KMS-11 (cell line): ENCODE measurements at regions not wholly inside any gene's neighbourhood (a gene's known extent, or its start where the extent isn't known, plus 50 kb on each side); places are given as distances from the start of the nearest gene placed in this dataset.

Experiments
- H2AFZ ChIP-seq: fragments of 200-600 bp; sonication (generic); 2 replicates; pipeline ENCODE4 v1.6.1; 2016; ENCODE audit warnings: antibody characterized with exemption, mixed run types, low read depth
- H3K27ac ChIP-seq: fragments of 200-600 bp; sonication (generic); 2 replicates; pipeline ENCODE4 v1.6.1; 2016; ENCODE audit warnings: mild to moderate bottlenecking, mixed run types
- H3K27me3 ChIP-seq: fragments of 200-600 bp; sonication (generic); 2 replicates; pipeline ENCODE4 v1.6.1; 2017; ENCODE audit warnings: mild to moderate bottlenecking, low read depth, mixed run types, moderate library complexity; ENCODE audit not compliant: insufficient read depth
- H3K36me3 ChIP-seq: fragments of 200-600 bp; sonication (generic); 2 replicates; pipeline ENCODE4 v1.6.1; 2017; ENCODE audit warnings: mild to moderate bottlenecking, mixed run types; ENCODE audit not compliant: insufficient read depth
- H3K4me1 ChIP-seq: fragments of 200-600 bp; sonication (generic); 2 replicates; pipeline ENCODE4 v1.6.1; 2016; ENCODE audit warnings: mild to moderate bottlenecking, low read depth, mixed run types; ENCODE audit not compliant: poor library complexity, severe bottlenecking
- H3K4me2 ChIP-seq: fragments of 200-600 bp; sonication (generic); 2 replicates; pipeline ENCODE4 v1.7.0; 2016; ENCODE audit warnings: mild to moderate bottlenecking, mixed run types
- H3K4me3 ChIP-seq: fragments of 200-600 bp; sonication (generic); IDR thresholded peaks from 2 replicates; pipeline ENCODE4 v1.6.1; 2017; ENCODE audit warnings: low read depth, low read length, mixed read lengths; ENCODE audit not compliant: insufficient read depth
- H3K79me2 ChIP-seq: fragments of 200-600 bp; sonication (generic); 2 replicates; pipeline ENCODE4 v1.6.1; 2016; ENCODE audit warnings: low read depth, mixed run types; ENCODE audit not compliant: insufficient read depth
- H3K9ac ChIP-seq: fragments of 200-600 bp; sonication (generic); 2 replicates; pipeline ENCODE4 v1.6.1; 2016; ENCODE audit warnings: mild to moderate bottlenecking, mixed run types
- H4K20me1 ChIP-seq: fragments of 200-600 bp; sonication (generic); 2 replicates; pipeline ENCODE4 v1.6.1; 2016; ENCODE audit warnings: mild to moderate bottlenecking, mixed run types; ENCODE audit not compliant: insufficient read depth
- CTCF ChIP-seq: fragments of 200-600 bp; sonication (generic); conservative IDR thresholded peaks from 2 replicates; pipeline ENCODE4 v1.6.1; 2017; ENCODE audit warnings: low read depth, mild to moderate bottlenecking, antibody characterized with exemption, low read length, moderate library complexity, mixed read lengths

- H3K27ac ChIP-seq: no peak overlapping the region
- no peak overlapping the region for H2AFZ ChIP-seq
- H3K4me1 ChIP-seq: no peaks in the 10 kb centered on the region
- H3K9ac ChIP-seq: no peak overlapping the region
- no peaks in the 10 kb centered on the region for H3K36me3 ChIP-seq
- no peaks in the 10 kb centered on the region for H3K79me2 ChIP-seq
- H3K4me3 ChIP-seq: no peak overlapping the region
- no peak overlapping the region for H3K4me2 ChIP-seq
- H4K20me1 ChIP-seq: no peaks in the 10 kb centered on the region
- H3K27me3 ChIP-seq: no peaks in the 10 kb centered on the region
- TF ChIP-seq CTCF: no peak
Observed at GRCh38 chr20:60476045-60476444, 517.8 kb downstream of the CDH26 start.

GRCh38 chr20:60477958-60478357 lies 519.7 kb downstream of the CDH26 start:
- Histone ChIP-seq H4K20me1 (no peaks in the 10 kb centered on the region), H3K27ac (no peak overlapping the region), H3K4me1 (no peaks in the 10 kb centered on the region), H2AFZ (no peak overlapping the region), H3K79me2 (no peaks in the 10 kb centered on the region), H3K4me2 (no peak overlapping the region), H3K4me3 (no peak overlapping the region), H3K36me3 (no peaks in the 10 kb centered on the region), H3K27me3 (no peaks in the 10 kb centered on the region), H3K9ac (no peak overlapping the region)
- no peak for TF ChIP-seq CTCF

GRCh38 chr20:60478533-60478932 lies 520.3 kb downstream of the CDH26 start:
- no peak for TF ChIP-seq CTCF
- no peaks in the 10 kb centered on the region for H4K20me1 ChIP-seq
- no peaks in the 10 kb centered on the region for H3K36me3 ChIP-seq
- H3K4me3 ChIP-seq: no peak overlapping the region
- H3K4me2 ChIP-seq: no peak overlapping the region
- no peaks in the 10 kb centered on the region for H3K4me1 ChIP-seq
- H3K27ac ChIP-seq: no peak overlapping the region
- H3K79me2 ChIP-seq: no peaks in the 10 kb centered on the region
- H2AFZ ChIP-seq: no peak overlapping the region
- H3K9ac ChIP-seq: no peak overlapping the region
- no peaks in the 10 kb centered on the region for H3K27me3 ChIP-seq

GRCh38 chr20:60480950-60481742 lies 522.9 kb downstream of the CDH26 start:
- Histone ChIP-seq H3K27ac (no peak overlapping the region), H3K27me3 (no peaks in the 10 kb centered on the region), H3K36me3 (no peaks in the 10 kb centered on the region), H3K4me2 (no peak overlapping the region), H3K4me3 (no peak overlapping the region), H3K79me2 (no peaks in the 10 kb centered on the region), H3K4me1 (no peaks in the 10 kb centered on the region), H4K20me1 (no peaks in the 10 kb centered on the region), H2AFZ (no peak overlapping the region), H3K9ac (no peak overlapping the region)
- no peak for TF ChIP-seq CTCF
